ENCODE measurements at regions not wholly inside any gene's neighbourhood (a gene's known extent, or its start where the extent isn't known, plus 50 kb on each side); places are given as distances from the start of the nearest gene placed in this dataset.

DNA sequence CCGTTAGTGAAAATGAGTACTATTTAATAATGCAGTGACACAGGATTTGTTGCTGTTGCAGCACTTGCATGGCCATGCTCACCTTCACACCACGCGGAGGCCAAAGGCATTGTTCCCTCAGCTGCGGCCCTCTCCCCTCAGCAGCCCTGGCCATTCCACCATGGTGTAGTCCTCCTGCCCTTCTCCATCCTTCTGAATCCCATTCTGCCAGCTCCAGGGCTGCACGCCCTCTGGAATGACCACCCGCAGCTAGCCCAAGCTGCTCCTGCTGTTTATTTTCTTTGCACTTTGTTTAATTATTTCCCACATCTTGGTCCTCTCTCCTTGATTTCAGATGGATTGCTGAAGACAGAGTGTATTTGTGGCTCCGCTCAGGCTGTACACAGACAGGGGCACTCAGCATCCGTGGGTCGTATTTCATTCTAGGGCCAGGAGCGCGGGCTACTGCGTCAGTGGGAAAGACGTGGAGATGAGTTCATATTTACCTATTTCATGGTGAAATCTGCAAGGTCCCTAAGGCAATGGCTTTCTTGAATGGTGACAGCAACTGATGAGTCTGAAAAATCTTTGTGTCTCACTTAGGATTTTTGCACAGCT is 81.4 kb upstream of the DUSP22 start:
- no peak for DNase-seq

DNA sequence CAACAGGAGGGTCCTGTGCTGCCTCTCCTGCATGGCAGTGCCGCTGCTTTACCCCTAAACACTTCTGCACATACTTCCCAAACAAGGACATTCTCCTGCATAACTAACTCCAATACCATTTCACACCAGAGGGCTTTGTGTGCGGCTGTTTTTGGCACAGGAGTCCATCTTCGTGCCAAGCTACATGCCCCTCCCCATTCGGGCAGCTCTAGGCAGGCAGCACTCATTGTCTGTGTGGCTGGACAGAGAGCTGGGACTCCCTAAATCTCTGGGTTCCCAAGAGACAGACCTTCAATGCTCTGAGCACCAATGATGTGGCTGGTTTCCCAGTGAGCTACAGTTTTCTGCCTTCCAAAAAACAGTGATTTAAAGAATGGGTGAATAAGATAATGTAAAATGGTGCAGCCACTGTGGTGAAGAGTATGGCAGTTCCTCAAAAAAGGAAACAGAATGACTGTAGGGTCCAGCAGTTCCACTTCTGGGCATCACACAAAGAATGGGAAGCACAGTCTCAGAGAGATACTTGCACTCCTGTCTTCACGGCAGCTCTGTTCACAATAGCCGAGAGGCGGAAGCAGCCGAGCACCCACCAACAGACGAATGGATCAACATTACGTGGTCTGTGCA is 80.3 kb upstream of the DUSP22 start:
- no peak for DNase-seq

DNA sequence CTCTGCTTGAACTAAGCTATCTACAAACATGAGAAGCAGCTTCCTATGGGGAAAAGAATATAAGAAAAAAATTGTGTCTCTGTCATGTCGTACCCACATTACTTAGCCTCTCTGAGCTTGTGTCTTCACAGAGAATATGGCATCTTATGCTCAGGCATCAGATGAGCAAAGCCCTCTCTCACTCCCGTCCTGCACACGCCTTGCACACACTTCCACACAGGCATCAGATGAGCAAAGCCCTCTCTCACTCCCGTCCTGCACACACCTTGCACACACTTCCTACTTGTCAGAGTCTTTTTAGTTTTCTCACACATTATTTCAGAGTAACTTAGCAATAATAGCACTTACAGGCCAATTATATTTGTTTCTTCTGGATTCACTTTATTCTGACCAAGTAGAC is 79.0 kb upstream of the DUSP22 start:
- no peak for DNase-seq

DNA sequence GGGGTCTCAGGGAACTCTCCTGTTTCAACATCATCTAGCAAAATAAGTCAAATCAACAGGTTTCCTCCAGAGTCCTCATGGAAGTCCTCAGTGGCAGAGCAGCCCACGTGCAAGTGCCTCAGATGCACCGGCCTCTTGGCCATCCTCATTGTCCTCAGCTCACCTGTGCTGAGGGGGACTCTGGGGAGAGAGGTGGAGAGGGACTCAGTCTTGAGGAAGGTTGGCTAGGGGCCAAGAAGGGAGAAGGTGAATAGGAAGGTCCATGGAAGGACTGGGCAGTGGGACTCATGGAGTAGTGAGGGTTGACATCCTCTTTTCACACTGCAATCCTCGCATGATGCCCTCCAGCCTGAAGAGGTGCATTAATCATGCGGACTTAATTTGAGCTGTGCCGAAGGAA is 77.9 kb upstream of the DUSP22 start:
- no peak for DNase-seq

DNA sequence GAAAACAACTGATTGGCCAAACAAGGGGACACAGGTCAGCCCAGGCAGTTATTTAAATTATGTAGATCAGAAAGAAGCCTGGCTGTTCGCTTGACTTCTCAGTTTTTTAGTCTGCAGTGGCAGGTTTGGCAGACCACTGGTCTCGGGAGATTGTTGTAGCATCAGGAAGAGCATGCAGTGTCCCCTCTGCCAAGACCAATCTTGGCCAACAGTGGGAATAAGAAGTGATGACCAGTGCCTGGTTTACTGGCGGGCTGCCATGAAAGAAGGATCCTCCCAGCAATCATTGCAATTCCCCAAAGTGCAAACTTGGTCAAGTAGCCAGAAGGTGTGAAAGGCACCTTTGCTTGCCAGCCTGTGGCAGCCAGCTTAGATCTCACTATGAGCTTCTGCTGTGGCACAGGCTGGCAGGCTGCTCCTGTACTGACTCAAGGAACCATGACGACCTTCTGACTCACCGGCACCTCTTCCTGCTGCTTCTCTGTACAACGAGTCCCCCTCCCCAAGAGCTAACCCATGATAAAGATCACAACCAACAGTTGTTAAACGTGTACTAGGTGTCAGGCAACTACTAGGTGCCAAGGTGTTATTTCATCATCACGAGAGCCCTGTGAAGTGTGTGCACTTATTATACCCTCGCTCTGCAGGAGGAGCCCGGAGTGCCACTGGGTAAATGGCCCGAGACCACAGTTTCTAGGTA is 76.8 kb upstream of the DUSP22 start:
- peak; percentile 40 for DNase-seq

DNA sequence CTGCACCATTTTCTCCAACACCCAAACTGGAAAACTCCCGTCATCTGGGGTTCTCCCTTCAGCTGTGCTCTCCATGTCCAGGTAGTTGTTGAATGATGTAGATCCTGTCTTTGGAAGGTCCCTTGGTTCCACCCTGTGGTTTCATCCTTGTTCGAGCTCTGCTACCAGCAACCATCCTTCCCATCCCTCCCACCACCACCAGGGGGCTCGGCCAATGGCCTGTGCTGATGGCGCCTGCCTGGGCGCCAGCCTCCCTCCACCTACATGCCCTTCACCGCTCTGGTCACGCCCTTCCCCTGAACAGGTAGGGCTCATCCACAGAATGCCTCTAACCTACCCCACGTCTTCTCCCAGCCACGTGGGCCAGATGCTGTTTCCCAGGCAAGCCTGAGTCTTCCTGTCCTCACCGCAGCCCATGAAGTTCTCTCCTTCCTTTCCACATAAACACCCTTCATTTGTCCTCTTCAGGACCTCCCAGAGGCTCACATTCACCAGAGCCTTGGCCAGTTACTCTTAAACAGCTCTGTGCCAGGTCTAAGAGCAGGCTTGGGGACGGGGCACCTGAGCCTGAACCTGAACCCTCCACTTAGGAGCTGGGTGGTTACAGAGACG is 75.1 kb upstream of the DUSP22 start:
- DNase-seq: peak; percentile 21

DNA sequence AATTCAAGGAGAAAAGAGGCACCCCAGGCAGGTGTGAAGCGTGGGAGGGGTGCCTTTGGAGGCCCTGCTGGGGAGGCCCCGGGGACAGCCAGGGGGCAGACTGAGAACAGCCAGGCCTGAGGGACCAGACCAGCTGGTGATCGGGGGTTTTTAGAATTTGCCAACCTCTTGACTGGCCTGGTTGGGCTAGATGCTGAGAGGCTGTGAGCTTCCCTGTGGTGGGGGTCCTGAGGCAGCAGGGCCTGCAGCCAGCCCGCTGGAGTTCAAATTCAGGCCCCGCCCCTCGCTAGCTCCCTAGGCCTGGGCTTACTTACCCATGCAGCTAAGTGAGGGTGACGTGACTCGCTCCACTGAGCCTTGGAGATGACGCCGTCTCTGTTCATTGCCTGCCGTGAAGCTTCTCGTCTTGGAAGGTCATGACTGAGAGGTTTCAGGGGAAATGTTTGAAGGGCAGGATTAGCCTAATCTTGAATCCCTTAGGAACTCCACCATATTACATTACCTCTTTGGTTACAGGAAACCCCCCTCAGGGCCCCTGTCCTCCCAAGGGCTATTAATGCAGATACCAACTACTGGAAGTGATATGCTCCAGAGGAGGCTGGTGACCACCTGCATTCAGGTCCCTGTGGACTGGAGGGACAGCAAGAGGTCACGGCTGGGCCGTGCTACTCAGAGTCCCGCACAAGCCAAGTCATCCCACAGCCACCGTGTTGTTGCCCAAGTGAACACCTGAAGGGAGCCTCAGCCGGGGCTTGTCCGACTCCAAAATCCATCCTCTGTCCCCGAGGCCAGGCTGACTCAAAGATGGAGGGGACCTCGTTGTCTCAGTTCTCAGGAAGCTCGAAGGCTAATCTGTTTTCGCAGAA is 73.9 kb upstream of the DUSP22 start:
- DNase-seq: no peak

DNA sequence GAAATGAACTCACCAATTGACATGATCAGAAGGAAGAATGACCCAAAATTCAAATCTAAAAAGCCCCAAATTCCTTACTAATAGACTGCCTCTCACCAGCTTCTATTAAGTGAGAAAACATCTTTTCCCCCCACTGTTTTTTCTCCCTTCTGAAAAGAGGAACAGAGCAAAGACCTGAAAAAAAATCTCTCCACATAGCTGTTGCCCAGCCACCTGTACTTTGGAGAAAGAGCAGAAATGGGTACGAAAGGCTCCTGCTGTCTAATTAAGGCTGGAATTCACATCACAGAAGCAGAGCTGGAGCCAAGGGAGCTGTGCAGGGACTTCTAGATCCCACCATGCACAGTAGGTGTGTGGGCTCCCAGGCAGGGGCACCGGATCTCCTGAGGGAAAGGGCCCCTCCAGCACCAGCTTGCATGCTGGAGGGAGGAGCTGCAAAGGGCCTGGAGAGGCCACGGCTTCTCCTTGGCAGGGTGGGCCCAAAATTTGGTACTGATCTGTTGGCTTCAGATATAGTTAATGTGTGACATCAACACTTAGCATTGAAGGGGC is 73.2 kb upstream of the DUSP22 start:
- DNase-seq: no peak

DNA sequence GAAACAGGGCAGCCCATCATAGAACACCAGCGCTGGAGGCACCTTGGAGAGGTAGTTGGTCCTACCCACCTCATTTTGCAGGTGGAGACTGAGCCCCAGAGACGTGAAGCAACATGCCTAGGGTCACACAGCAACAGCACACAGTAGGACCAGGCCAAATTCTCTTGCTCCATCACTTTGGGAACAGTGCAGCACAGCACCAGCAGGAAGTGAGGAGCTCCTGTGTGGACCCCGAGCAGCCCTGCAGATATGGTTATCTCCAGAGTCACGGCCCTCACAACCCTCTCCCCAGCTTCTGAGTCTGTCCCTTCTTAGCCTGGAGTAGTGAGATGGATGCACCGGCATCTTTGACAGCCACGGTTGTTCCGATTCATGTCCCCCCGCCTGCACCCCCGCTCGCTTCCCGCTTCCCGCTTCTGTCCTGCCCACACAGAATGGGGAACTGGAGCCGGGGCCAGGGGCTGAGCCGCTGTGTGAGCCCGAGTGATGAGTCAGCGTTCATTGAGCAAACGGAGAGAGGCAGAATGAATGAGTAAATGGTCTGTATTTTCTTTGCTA is 72.6 kb upstream of the DUSP22 start:
- peak; percentile 21 for DNase-seq

DNA sequence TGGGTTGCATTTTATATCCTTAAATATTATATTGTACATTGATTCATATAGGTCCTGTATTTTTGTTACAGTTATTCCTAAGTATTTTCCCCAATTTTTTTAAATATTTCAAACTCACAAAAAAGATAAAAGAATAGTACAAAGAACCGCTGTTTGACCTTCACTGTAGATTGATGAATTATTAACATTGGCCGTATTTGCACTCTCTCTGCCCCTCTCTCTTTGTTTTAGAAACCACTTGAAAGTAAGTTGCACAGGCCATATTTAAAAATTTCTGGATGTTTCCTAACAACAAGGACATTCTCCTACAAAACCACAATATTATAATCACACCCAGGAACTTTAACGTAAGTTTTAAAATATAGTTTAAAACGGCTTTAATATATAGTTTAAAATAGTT is 72.0 kb upstream of the DUSP22 start:
- DNase-seq: no peak

DNA sequence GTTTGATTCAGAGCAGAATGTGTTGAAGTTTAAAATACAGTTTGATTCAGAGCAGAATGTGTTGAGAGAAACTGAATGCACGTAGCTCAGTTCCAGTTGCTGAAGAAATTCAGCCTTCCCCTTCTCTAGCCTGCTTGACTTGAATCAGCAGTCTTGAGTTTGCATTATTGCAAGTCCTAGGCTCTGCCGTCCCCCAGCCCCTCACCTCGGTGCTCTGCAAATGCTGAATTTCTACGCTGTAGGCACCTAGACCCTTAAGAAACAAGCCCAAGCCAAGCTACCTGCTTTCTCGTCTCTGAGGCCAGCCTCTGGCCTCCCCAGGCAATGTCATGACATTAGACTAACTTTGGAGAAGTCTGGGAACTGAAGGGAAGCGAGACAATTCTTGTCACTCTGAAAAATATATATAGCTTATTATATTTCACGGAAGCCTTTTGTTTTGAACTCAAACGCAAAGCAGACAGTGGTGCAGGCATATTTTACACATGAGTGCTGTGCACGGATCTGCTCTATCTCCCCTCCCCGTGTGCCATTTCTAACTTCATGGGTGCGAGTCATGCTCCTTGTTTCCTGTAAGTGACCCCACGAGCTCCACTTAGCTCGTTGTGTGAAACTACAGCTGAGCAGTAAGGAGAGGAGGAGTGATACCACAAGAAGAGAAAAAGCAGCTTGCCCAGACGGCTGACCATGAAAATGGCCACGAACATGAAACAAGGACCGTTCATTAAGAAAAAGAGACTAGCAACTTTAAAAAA is 71.4 kb upstream of the DUSP22 start:
- DNase-seq: no peak

DNA sequence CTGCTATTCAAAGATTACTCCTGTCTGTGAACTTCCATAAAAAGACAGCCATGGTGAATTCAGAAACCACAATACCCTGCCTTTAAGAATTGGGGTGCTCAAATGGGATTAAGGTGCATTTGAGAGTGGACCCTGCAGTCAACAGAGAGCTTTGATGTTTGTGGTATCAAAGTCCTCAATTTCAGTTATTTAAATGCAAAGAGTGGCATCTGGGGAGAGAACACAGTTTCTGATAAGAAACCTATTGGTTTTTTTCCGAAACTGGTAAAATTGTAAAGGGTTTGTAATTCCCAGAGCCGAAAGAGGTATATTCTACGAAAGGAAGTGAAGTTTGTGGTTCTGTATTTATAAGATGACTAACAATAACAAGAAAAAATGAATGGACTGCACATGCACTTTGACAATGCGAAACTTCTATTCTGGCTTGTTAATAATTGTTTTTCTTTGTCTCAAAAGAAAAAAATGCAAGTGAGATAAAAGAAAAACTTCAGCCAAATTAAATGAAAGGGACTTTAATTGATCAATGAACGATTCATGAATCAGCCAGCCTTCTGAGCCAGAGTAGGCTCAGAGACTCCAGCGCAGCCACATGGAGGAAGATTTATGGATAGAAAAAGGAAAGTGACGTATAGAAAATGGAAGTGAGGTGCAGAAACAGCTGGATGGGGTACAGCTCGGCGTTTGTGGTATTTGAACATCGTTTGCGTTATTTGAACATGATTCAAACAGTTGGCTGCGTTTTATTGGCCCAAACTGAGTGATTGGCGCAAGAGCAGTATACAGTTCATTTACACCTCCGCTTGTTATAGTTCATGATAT is 70.5 kb upstream of the DUSP22 start:
- no peak for DNase-seq

DNA sequence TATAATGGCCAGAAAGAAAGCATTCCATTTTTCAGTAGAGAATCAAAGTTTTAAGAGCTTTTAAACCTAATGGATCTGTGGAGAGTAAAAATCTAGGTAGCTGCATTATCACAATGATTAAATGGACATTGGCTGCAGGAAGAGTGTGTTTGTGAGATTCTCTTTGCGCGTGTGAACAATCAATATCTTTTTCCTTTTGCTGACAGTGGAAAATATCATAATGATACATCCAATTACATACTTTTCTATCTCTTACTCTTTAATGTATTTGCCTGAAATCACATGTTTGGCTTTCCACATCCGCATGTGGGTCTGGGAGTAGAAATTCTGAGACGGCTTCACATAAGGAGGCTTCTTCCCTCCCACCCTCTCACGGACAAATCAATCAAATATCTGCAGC is 69.8 kb upstream of the DUSP22 start:
- no peak for DNase-seq

DNA sequence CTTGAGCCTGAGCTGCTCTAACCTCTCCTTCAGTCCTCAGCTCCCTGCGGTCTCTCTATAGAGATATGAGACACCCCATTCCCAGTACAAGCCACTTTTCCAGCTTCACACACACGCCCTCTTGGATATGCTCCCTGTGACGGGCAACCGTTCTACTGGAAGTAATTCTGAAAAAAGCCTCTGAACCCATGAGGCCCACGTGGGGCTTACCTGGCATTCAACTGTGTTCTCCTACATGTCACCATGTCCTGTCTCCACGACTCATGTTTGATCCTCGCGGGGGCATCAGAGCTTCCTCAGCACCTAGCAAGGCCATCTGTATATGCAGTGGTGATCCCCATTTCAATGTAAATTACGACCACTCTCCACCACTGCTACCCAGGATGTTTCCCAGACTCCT is 69.2 kb upstream of the DUSP22 start:
- no peak for DNase-seq

DNA sequence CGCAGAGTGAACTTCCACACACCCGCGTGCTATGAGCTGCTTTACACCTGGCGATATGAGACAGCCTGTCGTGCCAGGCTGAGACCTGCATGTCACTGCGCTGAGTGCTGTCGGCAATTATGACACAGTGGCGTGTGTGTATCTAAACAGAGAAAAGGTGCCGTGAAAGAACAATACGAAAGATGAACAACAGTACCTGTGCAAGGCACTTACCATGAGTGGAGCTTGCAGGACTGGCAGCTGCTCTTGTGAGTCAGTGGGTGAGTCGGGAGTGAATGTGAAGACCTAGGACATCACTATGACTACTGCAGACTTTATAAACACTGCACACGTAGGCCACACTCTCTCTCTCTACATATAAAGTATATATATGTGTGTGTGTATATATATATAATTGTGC is 68.5 kb upstream of the DUSP22 start:
- DNase-seq: no peak

DNA sequence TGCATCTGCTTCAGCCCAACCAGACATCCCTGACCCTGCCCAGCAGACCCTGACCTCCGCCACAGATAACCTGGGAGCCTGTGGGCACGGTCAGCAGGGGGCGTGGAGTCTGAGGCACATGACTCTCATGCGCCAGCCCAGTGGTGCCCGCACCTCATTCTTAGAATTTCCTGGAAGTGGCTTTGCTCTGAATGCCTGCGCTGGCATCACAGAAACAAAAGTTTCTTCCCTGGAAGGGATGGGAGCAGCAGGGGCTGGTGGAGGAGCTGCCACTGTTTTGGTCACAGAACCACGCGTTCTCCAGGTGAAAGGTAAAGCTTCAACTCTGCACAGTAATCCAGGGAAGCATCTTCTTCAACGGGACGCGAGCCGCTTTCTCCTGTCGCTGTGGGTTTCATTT is 67.9 kb upstream of the DUSP22 start:
- no peak for DNase-seq

DNA sequence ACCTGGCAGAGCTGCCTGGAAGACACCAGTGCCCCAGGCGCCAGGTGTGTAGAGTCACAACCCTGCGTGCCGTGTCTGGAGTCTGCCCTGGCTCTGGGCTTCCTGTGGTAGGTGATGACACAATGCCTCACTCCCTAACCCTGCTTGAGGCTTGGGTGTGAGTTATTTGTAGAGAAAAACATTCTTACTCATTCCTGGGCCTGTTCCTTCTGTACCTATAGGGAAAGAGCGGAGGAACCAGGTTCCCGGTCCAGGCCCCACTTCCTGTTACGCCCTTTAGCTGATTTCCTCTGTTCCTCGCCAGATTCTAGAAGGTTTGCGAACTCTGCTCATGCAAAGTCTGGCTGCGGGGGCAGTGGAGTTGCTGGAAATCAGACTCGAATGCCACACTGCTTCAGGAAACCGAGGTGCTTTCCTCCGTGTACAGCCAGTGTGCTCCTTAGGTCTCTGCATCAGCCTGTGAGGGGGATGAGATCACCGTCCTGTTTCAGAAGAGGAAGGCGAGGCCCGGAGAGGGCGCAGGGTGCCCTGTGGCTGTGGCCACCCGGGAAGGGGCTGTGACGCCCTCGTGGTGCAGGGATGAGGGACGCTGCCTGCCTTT is 67.1 kb upstream of the DUSP22 start:
- peak; percentile 47 for DNase-seq

DNA sequence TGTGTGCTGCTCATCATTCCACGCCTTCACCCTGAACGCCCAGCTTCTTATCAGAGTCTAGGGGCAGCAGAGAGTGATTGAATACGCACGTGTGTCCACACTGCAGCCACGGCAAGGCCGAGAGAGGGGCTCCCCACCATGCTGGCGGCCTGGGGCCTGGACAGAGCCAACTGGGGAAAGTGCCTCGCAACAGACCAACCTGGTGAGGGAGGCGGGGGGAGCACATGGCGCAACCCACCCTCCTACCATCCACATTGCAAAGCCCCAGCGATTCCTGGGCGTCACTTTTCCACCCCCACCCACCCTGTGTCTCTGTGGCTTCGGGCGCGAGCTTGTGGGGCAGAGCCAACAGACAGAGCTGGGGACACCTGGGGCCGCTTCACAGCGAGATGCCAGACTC is 66.4 kb upstream of the DUSP22 start:
- no peak for DNase-seq

DNA sequence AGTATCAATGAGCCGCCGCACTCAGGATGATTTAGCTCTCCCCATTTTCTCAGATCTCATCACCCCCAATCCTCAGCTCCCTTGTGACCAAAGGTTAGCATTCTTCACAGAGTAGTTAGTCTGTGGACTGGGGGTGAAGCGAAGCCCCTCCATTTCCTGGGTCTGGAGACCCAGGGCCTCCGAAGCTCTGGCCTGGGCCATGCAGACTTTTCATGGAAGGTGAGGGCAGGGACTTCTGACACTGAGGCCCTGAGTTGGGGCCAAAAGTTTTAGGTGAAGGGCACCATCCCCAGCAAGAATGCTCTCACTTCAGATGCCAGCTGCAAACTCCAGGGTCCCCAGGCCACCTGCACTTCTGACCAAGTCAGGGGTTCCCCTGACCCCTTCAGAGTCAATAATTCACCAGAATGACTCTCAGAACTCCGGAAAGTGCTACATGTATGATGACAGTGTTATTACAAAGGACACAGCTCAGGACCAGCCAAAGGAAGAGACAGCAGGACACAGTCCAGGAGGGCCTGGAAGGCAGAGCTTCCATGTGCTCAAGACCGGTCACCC is 65.7 kb upstream of the DUSP22 start:
- no peak for DNase-seq
